GM23338 (cell line): ENCODE measurements at regions not wholly inside any gene's neighbourhood (a gene's known extent, or its start where the extent isn't known, plus 50 kb on each side); places are given as distances from the start of the nearest gene placed in this dataset.

Source experiments
- ATAC-seq: fragments of 200-7000 bp; cut with Tn5 transposase; 3 replicates; pipeline ENCODE4 v1.9.1; 2020
- DNase-seq: peaks from one replicate; pipeline ENCODE4 v3.0.0-alpha.2; 2015; ENCODE audit warnings: low spot score
- H2AFZ ChIP-seq: fragments of 200-600 bp; sonication (generic); 2 replicates; pipeline ENCODE4 v1.8.0; 2016; ENCODE audit warnings: antibody characterized with exemption, mild to moderate bottlenecking, moderate library complexity
- H3F3A ChIP-seq: fragments of 200-600 bp; sonication (generic); replicated peaks from 2 replicates; pipeline ENCODE4 v1.8.0; 2017; ENCODE audit warnings: antibody characterized with exemption, mixed run types, low read depth
- H3K27ac ChIP-seq: fragments of 200-600 bp; sonication (generic); 2 replicates; pipeline ENCODE4 v1.6.1; 2016; ENCODE audit warnings: low read depth
- H3K27me3 ChIP-seq: fragments of 200-600 bp; sonication (generic); 2 replicates; pipeline ENCODE4 v1.8.0; 2016; ENCODE audit warnings: mild to moderate bottlenecking, mixed run types, moderate library complexity; ENCODE audit not compliant: insufficient read depth
- H3K36me3 ChIP-seq: fragments of 200-600 bp; sonication (generic); 2 replicates; pipeline ENCODE4 v1.8.0; 2016; ENCODE audit warnings: mild to moderate bottlenecking; ENCODE audit not compliant: insufficient read depth
- H3K4me1 ChIP-seq: fragments of 200-600 bp; sonication (generic); 2 replicates; pipeline ENCODE4 v1.8.0; 2016; ENCODE audit warnings: mild to moderate bottlenecking, moderate library complexity; ENCODE audit not compliant: insufficient read depth
- H3K4me2 ChIP-seq: fragments of 200-600 bp; sonication (generic); 2 replicates; pipeline ENCODE4 v1.7.1; 2017; ENCODE audit warnings: mixed run types
- H3K4me3 ChIP-seq: fragments of 200-600 bp; sonication (generic); 2 replicates; pipeline ENCODE4 v1.6.1; 2016; ENCODE audit warnings: mixed run types
- H3K79me2 ChIP-seq: fragments of 200-600 bp; sonication (generic); replicated peaks from 2 replicates; pipeline ENCODE4 v1.8.0; 2017; ENCODE audit warnings: mild to moderate bottlenecking; ENCODE audit not compliant: insufficient read depth
- H3K9me2 ChIP-seq: fragments of 200-600 bp; sonication (generic); 2 replicates; pipeline ENCODE4 v1.8.0; 2017; ENCODE audit not compliant: insufficient read depth
- H4K20me1 ChIP-seq: fragments of 200-600 bp; sonication (generic); replicated peaks from 2 replicates; pipeline ENCODE4 v1.8.0; 2017; ENCODE audit warnings: mild to moderate bottlenecking; ENCODE audit not compliant: insufficient read depth
- H3K27ac Mint-ChIP-seq: 2 replicates; pipeline ENCODE4 v1.8.0; 2020; ENCODE audit warnings: inconsistent platforms, mild to moderate bottlenecking, moderate library complexity, mixed read lengths
- H3K27me3 Mint-ChIP-seq: 3 replicates; pipeline ENCODE4 v1.8.0; 2022; ENCODE audit warnings: low read depth, mild to moderate bottlenecking, moderate library complexity, mixed read lengths, inconsistent platforms; ENCODE audit not compliant: insufficient read depth, poor library complexity
- H3K36me3 Mint-ChIP-seq: 3 replicates; pipeline ENCODE4 v1.8.0; 2021; ENCODE audit warnings: low read depth, mild to moderate bottlenecking, inconsistent platforms, moderate library complexity, mixed read lengths
- H3K4me1 Mint-ChIP-seq: 3 replicates; pipeline ENCODE4 v1.8.0; 2020; ENCODE audit warnings: mild to moderate bottlenecking, inconsistent platforms, mixed read lengths
- H3K4me3 Mint-ChIP-seq: 3 replicates; pipeline ENCODE4 v1.8.0; 2021; ENCODE audit warnings: moderate library complexity, mild to moderate bottlenecking, inconsistent platforms, mixed read lengths
- H3K9me3 Mint-ChIP-seq: 3 replicates; pipeline ENCODE4 v1.8.0; 2020; ENCODE audit warnings: moderate library complexity, mild to moderate bottlenecking, inconsistent platforms, mixed read lengths
- CTCF ChIP-seq, 2 experiments: fragments of 200-600 bp in 1 of 2; sonication (generic) in 1 of 2; conservative IDR thresholded peaks; 2 replicates each; pipeline versions ENCODE4 v1.5.1 to v1.6.1; 2016 to 2017; ENCODE audit warnings: antibody characterized with exemption in 2 of 2, low read depth in 2 of 2, mild to moderate bottlenecking in 2 of 2, moderate library complexity in 1 of 2
- ETS1 ChIP-seq: IDR thresholded peaks from 2 replicates; pipeline ENCODE4 v1.6.1; 2016; ENCODE audit warnings: antibody characterized with exemption
- EZH2phosphoT487 ChIP-seq: fragments of 200-600 bp; sonication (generic); IDR thresholded peaks from one replicate; pipeline ENCODE4 v1.8.1; 2018; ENCODE audit warnings: antibody characterized with exemption; ENCODE audit not compliant: unreplicated experiment
- NANOG ChIP-seq: IDR thresholded peaks from 2 replicates; pipeline ENCODE4 v1.6.1; 2016; ENCODE audit warnings: antibody characterized with exemption, borderline replicate concordance
- POLR2AphosphoS5 ChIP-seq: IDR thresholded peaks from 2 replicates; pipeline ENCODE4 v1.6.1; 2016; ENCODE audit warnings: antibody characterized with exemption, low read depth
- REST ChIP-seq: IDR thresholded peaks from one replicate; pipeline ENCODE4 v1.6.1; 2018; ENCODE audit warnings: antibody characterized with exemption; ENCODE audit not compliant: unreplicated experiment
- ZNF331 ChIP-seq: fragments of 250-450 bp; sonication (Bioruptor Pico); IDR thresholded peaks from 2 replicates; pipeline ENCODE4 v1.5.0; 2020; ENCODE audit warnings: low read depth, mild to moderate bottlenecking, moderate library complexity
- ZNF462 ChIP-seq: fragments of 250-450 bp; sonication (Bioruptor Pico); IDR thresholded peaks from 2 replicates; pipeline ENCODE4 v1.5.0; 2020; ENCODE audit warnings: mild to moderate bottlenecking, moderate library complexity

- H3K4me1 ChIP-seq: peaks cover 7% of the 10 kb centered on the region; the same call in 1 of the 2 replicates
- H2AFZ ChIP-seq: no peak overlapping the region
- no peaks in the 10 kb centered on the region for H3K79me2 ChIP-seq
- no peaks in the 10 kb centered on the region; the same call in 1 of the 2 replicates for H3K9me2 ChIP-seq
- H3K27me3 Mint-ChIP-seq: no peaks in the 10 kb centered on the region
- no peaks in the 10 kb centered on the region for H3F3A ChIP-seq
- DNase-seq (no peak), ATAC-seq (no peak)
- H4K20me1 ChIP-seq: no peaks in the 10 kb centered on the region
- H3K27ac ChIP-seq: no peak overlapping the region
- H3K36me3 ChIP-seq: no peaks in the 10 kb centered on the region
- no peak overlapping the region for H3K27ac Mint-ChIP-seq
- TF ChIP-seq POLR2AphosphoS5: no peak
- TF ChIP-seq ZNF462 (CRISPR knock-in tag): no peak
- no peak for TF ChIP-seq EZH2phosphoT487
- no peak for TF ChIP-seq CTCF (conservative IDR thresholded peaks at IDR 0.05; ENCODE audit: low read depth in 2 of 2)
- no peak for TF ChIP-seq ZNF331 (CRISPR knock-in tag)
- no peak for TF ChIP-seq NANOG
- no peak for TF ChIP-seq REST
- TF ChIP-seq ETS1: no peak
- H3K4me1 Mint-ChIP-seq: peaks cover 11% of the 10 kb centered on the region
- peaks cover 19% of the 10 kb centered on the region; the same call in 2 of the 3 replicates for H3K36me3 Mint-ChIP-seq
- H3K27me3 ChIP-seq: no peaks in the 10 kb centered on the region
- H3K4me2 ChIP-seq: no peak overlapping the region
- peaks cover 31% of the 10 kb centered on the region for H3K9me3 Mint-ChIP-seq
- H3K4me3 Mint-ChIP-seq: no peak overlapping the region
- H3K4me3 ChIP-seq: no peak overlapping the region
Observed at GRCh38 chr6:164528539-164528938, 780.9 kb downstream of the C6orf118 start.
